GM21619 (cell line): ENCODE measurements at regions not wholly inside any gene's neighbourhood (a gene's known extent, or its start where the extent isn't known, plus 50 kb on each side); places are given as distances from the start of the nearest gene placed in this dataset.
"Not testable (repeated sequence)": the region's sequence is repeated elsewhere in the genome, so short reads cannot be mapped to it uniquely, and the experiment has no call there.

ENCODE experiments used
- ATAC-seq: cut with Tn5 transposase; IDR thresholded peaks from one replicate; pipeline ENCODE4 v1.9.1; 2021; ENCODE audit not compliant: unreplicated experiment

GRCh38 chr3:74003734-74004133 lies 379.0 kb upstream of the PDZRN3 start:
- ATAC-seq = no peak

- no peak for ATAC-seq
Observed at GRCh38 chr3:74001436-74001835, 376.7 kb upstream of the PDZRN3 start.

GRCh38 chr3:74000725-74001124 lies 376.0 kb upstream of the PDZRN3 start:
- no peak for ATAC-seq

GRCh38 chr3:73999501-73999900 lies 374.8 kb upstream of the PDZRN3 start:
- ATAC-seq = no peak

GRCh38 chr3:73990691-73991090 lies 365.9 kb upstream of the PDZRN3 start:
- not testable (repeated sequence) for ATAC-seq

GRCh38 chr3:73966733-73967132 lies 342.0 kb upstream of the PDZRN3 start:
- ATAC-seq = no peak

- no peak for ATAC-seq
Observed at GRCh38 chr3:73964818-73965217, 340.1 kb upstream of the PDZRN3 start.

- no peak for ATAC-seq
Observed at GRCh38 chr3:73955494-73956070, 330.8 kb upstream of the PDZRN3 start.

GRCh38 chr3:73954506-73954905 lies 329.8 kb upstream of the PDZRN3 start:
- no peak for ATAC-seq

GRCh38 chr3:73952781-73953180 lies 328.0 kb upstream of the PDZRN3 start:
- ATAC-seq = no peak

- ATAC-seq = no peak
Observed at GRCh38 chr3:73950865-73951558, 326.3 kb upstream of the PDZRN3 start.

GRCh38 chr3:73945541-73945940 lies 320.8 kb upstream of the PDZRN3 start:
- ATAC-seq = no peak

- ATAC-seq = no peak
Observed at GRCh38 chr3:73939985-73940384, 315.2 kb upstream of the PDZRN3 start.

GRCh38 chr3:73933585-73933984 lies 308.8 kb upstream of the PDZRN3 start:
- ATAC-seq = no peak

GRCh38 chr3:73927203-73927570 lies 302.4 kb upstream of the PDZRN3 start:
- no peak for ATAC-seq

GRCh38 chr3:73926360-73927202 lies 301.8 kb upstream of the PDZRN3 start:
- no peak for ATAC-seq

GRCh38 chr3:73925011-73925410 lies 300.3 kb upstream of the PDZRN3 start:
- ATAC-seq = no peak

- no peak for ATAC-seq
Observed at GRCh38 chr3:73924048-73924447, 299.3 kb upstream of the PDZRN3 start.

GRCh38 chr3:73917643-73918042 lies 292.9 kb upstream of the PDZRN3 start:
- ATAC-seq = no peak

GRCh38 chr3:73915886-73916285 lies 291.1 kb upstream of the PDZRN3 start:
- ATAC-seq = no peak

GRCh38 chr3:73908218-73908617 lies 283.5 kb upstream of the PDZRN3 start:
- ATAC-seq = no peak

GRCh38 chr3:73901686-73902085 lies 276.9 kb upstream of the PDZRN3 start:
- ATAC-seq = no peak
